ENCODE measurements at regions not wholly inside any gene's neighbourhood (a gene's known extent, or its start where the extent isn't known, plus 50 kb on each side); places are given as distances from the start of the nearest gene placed in this dataset.

DNA sequence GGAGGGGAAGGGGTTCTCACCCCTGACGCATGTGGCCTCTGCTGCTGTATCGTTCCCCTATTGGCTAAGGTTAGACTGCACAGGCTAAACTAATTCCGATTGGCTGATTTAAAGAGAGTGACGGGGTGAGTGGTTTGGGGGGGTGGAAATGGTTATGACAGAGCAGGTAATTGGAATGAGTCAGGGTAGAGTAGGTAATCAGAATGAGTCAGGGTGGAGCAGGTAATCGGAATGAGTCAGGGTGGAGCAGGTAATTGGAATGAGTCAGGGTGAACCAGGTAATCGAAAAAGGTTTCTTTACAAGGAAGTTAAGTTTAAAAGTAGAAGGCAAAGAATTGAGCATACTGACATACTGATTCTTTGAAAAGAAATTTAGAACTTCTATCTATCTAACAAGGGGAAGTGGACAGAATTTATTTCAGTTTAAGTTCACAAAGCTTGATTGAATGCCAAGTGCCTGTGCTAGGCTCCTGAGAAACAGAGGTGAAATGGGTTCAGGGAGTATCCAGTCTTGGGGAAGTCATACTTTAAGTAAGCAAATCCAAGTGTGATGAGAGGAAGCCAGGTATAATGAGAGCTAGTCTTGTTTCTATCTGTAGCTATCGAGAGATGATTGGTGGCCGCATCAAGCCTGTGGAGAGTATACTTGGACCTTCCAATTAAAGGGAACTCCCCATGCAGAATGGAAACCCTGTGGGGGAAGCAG, 58.0 kb downstream of the C11orf91 start:
- H3K9ac ChIP-seq = no peak overlapping the region
- whole genome bisulfite sequencing, 2 experiments (ENCODE audit: low coverage in 1 of 2, low lambda C conversion rate in 2 of 2, missing lambda C conversion rate in 2 of 2) = 96 to 98% methylated on average over 8 of the region's 8 CpGs
- no peak for TF ChIP-seq EZH2phosphoT487 (IDR thresholded peaks at IDR 0.05; ENCODE audit: insufficient read depth, low read depth)
- no peak overlapping the region for H3K4me3 ChIP-seq
- H3K36me3 ChIP-seq (ENCODE audit: low read depth) = no peaks in the 10 kb centered on the region
- no peak overlapping the region for H3K27ac ChIP-seq
- in situ Hi-C loops (cut with MboI) = no loop called here
- no peaks in the 10 kb centered on the region for H3K79me2 ChIP-seq (ENCODE audit: insufficient read depth)
- 0 out of 2 replicates have a peak, but pooled peaks cover 4% of the 10 kb centered on the region for H3F3A ChIP-seq (ENCODE audit: insufficient read depth)
- no peaks in the 10 kb centered on the region for H3K9me2 ChIP-seq (ENCODE audit: insufficient read depth)
- no peak overlapping the region for H3K4me2 ChIP-seq (ENCODE audit: unreplicated experiment)
- H4K20me1 ChIP-seq (ENCODE audit: insufficient read depth) = no peaks in the 10 kb centered on the region
- no peak for DNase-seq
- H3K27me3 ChIP-seq (replicated peaks; ENCODE audit: insufficient read depth) = no peaks in the 10 kb centered on the region
- H3K4me1 ChIP-seq (ENCODE audit: insufficient read depth) = no peaks in the 10 kb centered on the region
- no peaks in the 10 kb centered on the region for H3K9me3 ChIP-seq (ENCODE audit: low read depth)
- no peak overlapping the region for H2AFZ ChIP-seq

DNA sequence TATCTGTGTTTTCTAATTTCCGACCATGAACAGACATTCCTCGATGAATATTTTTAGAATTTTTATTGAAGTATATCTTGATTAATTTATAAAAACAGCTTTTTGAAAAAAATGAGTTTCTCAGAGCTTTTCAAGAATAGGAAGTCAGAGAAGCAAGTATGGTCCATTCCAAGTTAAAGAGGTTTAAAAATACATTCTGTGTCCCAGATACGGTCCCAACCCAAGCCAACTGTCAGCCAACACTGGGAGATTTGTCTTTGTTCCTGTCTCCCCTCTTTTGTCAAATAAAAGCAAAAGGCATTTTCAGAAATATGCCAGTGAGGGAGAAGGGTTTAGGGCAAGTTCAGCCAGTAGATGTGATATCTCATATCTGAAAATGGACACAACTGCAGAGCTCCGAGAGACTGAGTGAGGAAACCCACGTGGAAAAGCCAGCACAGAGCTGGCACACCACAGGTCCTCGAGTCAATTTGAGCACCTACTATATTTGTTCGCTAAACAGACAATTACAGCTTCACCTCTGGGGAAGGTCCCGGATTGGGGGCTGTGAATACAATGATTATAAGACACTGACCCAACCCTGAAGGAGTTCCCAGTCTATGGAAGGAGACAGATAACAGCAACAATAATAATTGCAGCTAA, 59.8 kb downstream of the C11orf91 start:
- Histone ChIP-seq H3K27me3 (replicated peaks; ENCODE audit: insufficient read depth) (no peaks in the 10 kb centered on the region), H3K4me3 (no peak overlapping the region), H3F3A (ENCODE audit: insufficient read depth) (peaks cover 8% of the 10 kb centered on the region), H3K9me3 (ENCODE audit: low read depth) (no peaks in the 10 kb centered on the region), H3K4me1 (ENCODE audit: insufficient read depth) (peaks cover 8% of the 10 kb centered on the region), H3K36me3 (ENCODE audit: low read depth) (no peaks in the 10 kb centered on the region), H4K20me1 (ENCODE audit: insufficient read depth) (no peaks in the 10 kb centered on the region), H3K9me2 (ENCODE audit: insufficient read depth) (no peaks in the 10 kb centered on the region), H3K79me2 (ENCODE audit: insufficient read depth) (no peaks in the 10 kb centered on the region), H3K9ac (no peak overlapping the region), H3K27ac (no peak overlapping the region), H2AFZ (no peak overlapping the region), H3K4me2 (ENCODE audit: unreplicated experiment) (no peak overlapping the region)
- TF ChIP-seq EZH2phosphoT487 (IDR thresholded peaks at IDR 0.05; ENCODE audit: insufficient read depth, low read depth) (no peak), EZH2 (IDR thresholded peaks at IDR 0.05; ENCODE audit: insufficient read depth, poor library complexity, severe bottlenecking) (no peak)
- in situ Hi-C loops (cut with MboI) = no loop called here
- DNase-seq = no peak
- 66 to 68% methylated on average over 8 of the region's 8 CpGs for WGBS, 2 experiments (ENCODE audit: low coverage in 1 of 2, low lambda C conversion rate in 2 of 2, missing lambda C conversion rate in 2 of 2)

DNA sequence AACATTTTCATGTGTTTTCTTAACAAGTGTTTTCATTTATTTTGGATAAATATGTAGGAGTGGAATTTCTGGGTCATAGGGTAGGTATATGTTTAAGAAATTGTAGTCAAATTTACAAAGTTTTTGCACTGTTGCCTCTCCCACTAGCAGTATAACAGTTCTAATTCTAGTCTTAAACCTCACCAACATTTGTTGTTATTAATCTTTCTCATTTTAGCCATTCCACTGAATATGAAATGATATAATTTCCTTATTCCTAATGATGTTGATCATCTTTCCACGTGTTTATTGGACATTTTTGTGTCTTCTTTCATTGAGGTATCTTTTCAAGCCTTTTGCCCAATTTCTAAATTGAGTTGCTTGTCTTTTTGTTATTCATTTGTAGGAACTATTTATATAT, 62.0 kb downstream of the C11orf91 start:
- Histone ChIP-seq H3F3A (ENCODE audit: insufficient read depth) (peaks cover 29% of the 10 kb centered on the region), H3K4me2 (ENCODE audit: unreplicated experiment) (no peak overlapping the region), H3K9ac (no peak overlapping the region), H3K4me1 (ENCODE audit: insufficient read depth) (peaks cover 31% of the 10 kb centered on the region), H3K36me3 (ENCODE audit: low read depth) (no peaks in the 10 kb centered on the region), H3K9me3 (ENCODE audit: low read depth) (no peaks in the 10 kb centered on the region), H3K79me2 (ENCODE audit: insufficient read depth) (no peaks in the 10 kb centered on the region), H3K27me3 (replicated peaks; ENCODE audit: insufficient read depth) (no peaks in the 10 kb centered on the region), H3K4me3 (no peak overlapping the region), H3K27ac (no peak overlapping the region), H2AFZ (no peak overlapping the region), H4K20me1 (ENCODE audit: insufficient read depth) (no peaks in the 10 kb centered on the region), H3K9me2 (ENCODE audit: insufficient read depth) (no peaks in the 10 kb centered on the region)
- no peak for TF ChIP-seq EZH2phosphoT487 (IDR thresholded peaks at IDR 0.05; ENCODE audit: insufficient read depth, low read depth)
- TF ChIP-seq EZH2 (IDR thresholded peaks at IDR 0.05; ENCODE audit: insufficient read depth, poor library complexity, severe bottlenecking) = no peak
- WGBS, 2 experiments (ENCODE audit: low coverage in 1 of 2, low lambda C conversion rate in 2 of 2, missing lambda C conversion rate in 2 of 2) = 6 to 17% methylated on average over 1 of the region's 1 CpG
- DNase-seq = no peak
- in situ Hi-C loops (cut with MboI) = no loop called here

DNA sequence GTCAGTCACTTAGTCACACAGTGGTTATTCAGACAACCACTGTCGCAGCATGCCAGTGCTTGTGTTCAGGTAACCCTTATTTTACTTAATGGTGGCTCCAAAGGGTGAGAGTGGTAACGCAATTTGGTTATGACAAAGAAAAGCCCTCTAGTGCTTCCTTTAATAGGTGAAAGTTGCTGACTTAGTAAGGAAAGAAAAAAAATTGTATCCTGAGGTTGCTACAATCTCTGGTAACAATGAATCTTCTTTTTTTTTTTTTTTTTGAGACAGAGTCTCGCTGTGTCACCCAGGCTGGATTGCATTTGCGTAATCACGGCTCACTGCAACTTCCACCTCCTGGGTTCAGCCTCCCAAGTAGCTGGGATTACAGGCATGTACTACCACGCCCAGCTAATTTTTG, 64.5 kb downstream of the C11orf91 start:
- 54 to 74% methylated on average over 6 of the region's 6 CpGs for WGBS, 2 experiments (ENCODE audit: low coverage in 1 of 2, low lambda C conversion rate in 2 of 2, missing lambda C conversion rate in 2 of 2)
- no peaks in the 10 kb centered on the region for H3K36me3 ChIP-seq (ENCODE audit: low read depth)
- H3K27ac ChIP-seq = peak overlapping the region; percentile 75
- TF ChIP-seq EZH2phosphoT487 (IDR thresholded peaks at IDR 0.05; ENCODE audit: insufficient read depth, low read depth) (no peak), EZH2 (IDR thresholded peaks at IDR 0.05; ENCODE audit: insufficient read depth, poor library complexity, severe bottlenecking) (no peak)
- H2AFZ ChIP-seq = no peak overlapping the region
- peaks cover 53% of the 10 kb centered on the region for H3F3A ChIP-seq (ENCODE audit: insufficient read depth)
- in situ Hi-C loops (cut with MboI) = no loop called here
- H3K27me3 ChIP-seq (replicated peaks; ENCODE audit: insufficient read depth) = no peaks in the 10 kb centered on the region
- no peaks in the 10 kb centered on the region for H3K79me2 ChIP-seq (ENCODE audit: insufficient read depth)
- H3K4me2 ChIP-seq (ENCODE audit: unreplicated experiment) = peak overlapping the region; percentile 66
- no peak overlapping the region for H3K4me3 ChIP-seq
- H4K20me1 ChIP-seq (ENCODE audit: insufficient read depth) = no peaks in the 10 kb centered on the region
- peak; percentile 85 for DNase-seq
- no peaks in the 10 kb centered on the region for H3K9me3 ChIP-seq (ENCODE audit: low read depth)
- peaks cover 44% of the 10 kb centered on the region for H3K4me1 ChIP-seq (ENCODE audit: insufficient read depth)
- peak overlapping the region; percentile 36; the same call in 1 of the 2 replicates for H3K9ac ChIP-seq
- H3K9me2 ChIP-seq (ENCODE audit: insufficient read depth) = no peaks in the 10 kb centered on the region

All from GM23248 (cell line).